AG09309 (cell line): ENCODE measurements at regions not wholly inside any gene's neighbourhood (a gene's known extent, or its start where the extent isn't known, plus 50 kb on each side); places are given as distances from the start of the nearest gene placed in this dataset.

Experiments used
- DNase-seq: peaks from one replicate; pipeline ENCODE4 v3.0.0-alpha.2; 2010; ENCODE audit warnings: low read depth
- H3K4me3 ChIP-seq: 2 replicates; pipeline ENCODE4 v1.5.1; 2011; ENCODE audit warnings: mild to moderate bottlenecking, low read depth, low read length, moderate library complexity; ENCODE audit not compliant: control insufficient read depth
- TF ChIP-seq, protein P1 (sequence below): IDR thresholded peaks from 2 replicates; pipeline ENCODE4 v1.5.1; 2011; ENCODE audit warnings: mild to moderate bottlenecking, low read depth, low read length, inconsistent platforms; ENCODE audit not compliant: insufficient read depth, control insufficient read depth; ENCODE audit errors: missing control alignments

DNA sequence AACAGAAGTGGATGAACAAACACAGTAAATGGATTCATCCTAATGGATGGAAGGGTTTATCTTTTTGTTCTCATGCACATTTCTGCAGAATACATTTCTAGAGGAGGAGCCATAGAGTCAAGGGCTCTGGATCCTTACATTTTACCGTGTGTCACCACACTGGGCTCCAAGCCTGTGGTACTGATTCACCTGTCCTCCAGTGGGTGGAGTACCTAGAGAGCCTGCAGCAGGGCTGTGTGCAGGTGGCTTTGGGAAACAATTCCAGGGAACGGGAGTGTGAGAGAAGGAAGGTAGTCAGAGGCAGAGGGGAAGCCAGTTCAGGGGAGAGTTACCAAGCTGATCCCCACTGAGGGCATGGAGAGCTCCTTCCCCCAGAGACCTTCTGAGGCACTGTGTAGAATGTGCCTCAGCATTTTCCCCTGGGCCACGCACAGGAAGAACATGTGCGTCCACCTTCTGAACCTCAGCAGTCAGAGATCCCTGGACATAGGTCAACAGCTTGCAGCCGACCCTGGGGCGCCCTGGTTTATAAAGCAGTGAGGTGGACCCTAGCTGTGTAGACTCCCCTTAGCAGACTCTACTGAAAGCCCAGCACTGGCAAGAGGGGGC, 85.3 kb upstream of the SLC22A23 start:
- no peak overlapping the region for H3K4me3 ChIP-seq
- no peak for DNase-seq
- TF ChIP-seq, protein P1, sequence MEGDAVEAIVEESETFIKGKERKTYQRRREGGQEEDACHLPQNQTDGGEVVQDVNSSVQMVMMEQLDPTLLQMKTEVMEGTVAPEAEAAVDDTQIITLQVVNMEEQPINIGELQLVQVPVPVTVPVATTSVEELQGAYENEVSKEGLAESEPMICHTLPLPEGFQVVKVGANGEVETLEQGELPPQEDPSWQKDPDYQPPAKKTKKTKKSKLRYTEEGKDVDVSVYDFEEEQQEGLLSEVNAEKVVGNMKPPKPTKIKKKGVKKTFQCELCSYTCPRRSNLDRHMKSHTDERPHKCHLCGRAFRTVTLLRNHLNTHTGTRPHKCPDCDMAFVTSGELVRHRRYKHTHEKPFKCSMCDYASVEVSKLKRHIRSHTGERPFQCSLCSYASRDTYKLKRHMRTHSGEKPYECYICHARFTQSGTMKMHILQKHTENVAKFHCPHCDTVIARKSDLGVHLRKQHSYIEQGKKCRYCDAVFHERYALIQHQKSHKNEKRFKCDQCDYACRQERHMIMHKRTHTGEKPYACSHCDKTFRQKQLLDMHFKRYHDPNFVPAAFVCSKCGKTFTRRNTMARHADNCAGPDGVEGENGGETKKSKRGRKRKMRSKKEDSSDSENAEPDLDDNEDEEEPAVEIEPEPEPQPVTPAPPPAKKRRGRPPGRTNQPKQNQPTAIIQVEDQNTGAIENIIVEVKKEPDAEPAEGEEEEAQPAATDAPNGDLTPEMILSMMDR: no peak

DNA sequence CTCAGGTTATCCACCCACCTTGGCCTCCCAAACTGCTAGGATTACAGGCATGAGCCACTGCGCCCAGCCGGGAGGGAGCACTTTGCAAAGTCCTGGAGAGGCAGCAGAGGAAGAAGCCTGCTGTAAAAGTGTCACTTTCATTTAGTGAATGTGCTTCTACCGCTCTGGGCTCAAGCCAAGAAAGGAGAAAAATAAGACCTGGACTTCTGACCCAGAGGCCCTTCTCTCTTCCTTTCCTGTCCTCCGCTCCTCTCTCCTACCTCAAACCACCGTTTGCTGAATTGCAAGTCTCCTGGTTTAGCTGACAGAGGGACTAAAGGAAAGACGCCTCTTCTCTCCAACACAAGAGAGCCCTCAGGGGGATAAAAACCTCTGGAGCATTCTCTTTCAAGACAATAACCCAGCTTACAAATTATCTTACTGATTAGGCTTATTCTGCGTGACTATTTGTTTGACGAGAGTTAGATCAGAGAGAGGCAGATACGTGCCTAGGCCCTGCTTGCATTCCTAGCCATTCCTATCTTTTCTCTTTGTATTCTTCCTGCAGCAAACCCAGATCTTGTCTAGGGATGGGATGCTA, 84.2 kb upstream of the SLC22A23 start:
- TF ChIP-seq, protein P1: no peak
- no peak for DNase-seq
- no peak overlapping the region for H3K4me3 ChIP-seq

- DNase-seq: no peak
- TF ChIP-seq, protein P1: no peak
- no peak overlapping the region for H3K4me3 ChIP-seq
Observed at GRCh38 chr6:3540253-3540820, 83.5 kb upstream of the SLC22A23 start.

DNA sequence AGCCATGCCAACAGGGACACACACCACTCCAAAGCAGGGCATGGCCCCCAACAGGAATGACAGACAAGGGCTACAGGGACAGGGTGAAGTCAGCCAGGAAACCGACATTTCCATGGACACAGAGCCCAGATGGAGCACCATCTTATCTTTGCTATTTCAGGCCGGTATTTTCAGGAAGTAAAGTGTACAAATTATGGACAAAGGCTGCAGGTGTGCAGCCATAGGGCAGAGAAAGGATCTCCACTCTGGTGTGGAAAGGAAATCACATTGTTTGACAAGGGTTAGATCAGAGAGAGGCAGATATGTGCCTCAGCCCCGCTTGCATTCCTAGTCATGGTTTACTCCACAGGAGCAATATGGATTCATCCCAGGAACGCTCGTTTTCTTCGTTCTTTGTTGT, 81.7 kb upstream of the SLC22A23 start:
- no peak for DNase-seq
- no peak overlapping the region for H3K4me3 ChIP-seq
- TF ChIP-seq, protein P1: no peak

- H3K4me3 ChIP-seq: no peak overlapping the region
- TF ChIP-seq, protein P1: no peak
- DNase-seq: no peak
Observed at GRCh38 chr6:3536901-3537300, 80.1 kb upstream of the SLC22A23 start.

DNA sequence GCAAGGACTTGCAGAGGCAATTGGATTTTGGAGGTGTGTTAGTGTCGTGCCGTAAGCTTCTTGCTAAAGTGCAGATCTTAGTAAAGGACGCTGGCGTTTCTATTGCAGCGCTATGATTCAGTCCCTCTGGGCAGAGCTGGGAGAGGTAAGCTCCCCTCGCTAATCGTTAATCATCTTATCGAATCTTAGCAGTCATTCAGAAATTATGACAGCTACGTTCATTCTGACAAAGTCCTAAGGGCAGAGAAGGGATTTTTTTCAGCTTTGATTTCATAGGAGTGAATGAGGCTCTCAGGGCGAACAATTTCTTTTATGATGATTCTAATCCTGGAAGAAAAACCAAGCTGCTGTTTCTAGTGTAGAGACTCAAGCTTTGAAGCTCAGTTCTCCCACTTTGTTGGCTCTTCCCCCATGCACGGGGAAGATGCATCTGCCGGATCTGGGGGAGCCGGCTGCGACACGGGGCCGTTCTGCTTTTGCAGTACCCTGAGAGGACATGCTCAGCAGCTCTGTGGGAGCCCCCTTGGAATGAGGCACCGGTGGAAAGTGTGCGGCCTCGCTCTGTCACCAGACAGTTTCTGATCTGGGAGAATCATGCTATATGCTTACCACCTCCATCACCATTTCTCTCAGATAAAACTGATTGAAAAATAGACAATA, 79.1 kb upstream of the SLC22A23 start:
- TF ChIP-seq, protein P1: no peak
- DNase-seq: no peak
- H3K4me3 ChIP-seq: no peak overlapping the region
